Neural cell (in vitro differentiated cells): ENCODE measurements at regions not wholly inside any gene's neighbourhood (a gene's known extent, or its start where the extent isn't known, plus 50 kb on each side); places are given as distances from the start of the nearest gene placed in this dataset.

Experiments used
- H2AFZ ChIP-seq: fragments of 200-600, 300-800 bp; sonication (generic), shearing (Covaris generic); 2 replicates; pipeline ENCODE4 v1.6.0; 2014; ENCODE audit warnings: low read depth, mild to moderate bottlenecking, antibody characterized with exemption, low read length, moderate library complexity
- H3F3A ChIP-seq: fragments of 200-600 bp; shearing (Covaris generic); 2 replicates; pipeline ENCODE4 v1.6.1; 2016; ENCODE audit warnings: mild to moderate bottlenecking, moderate library complexity, mixed read lengths, antibody characterized with exemption, low read length; ENCODE audit not compliant: insufficient read depth, poor library complexity, severe bottlenecking
- H3K27ac ChIP-seq: fragments of 200-600, 300-800 bp; sonication (generic), shearing (Covaris generic); 2 replicates; pipeline ENCODE4 v1.5.1; 2014; ENCODE audit warnings: mild to moderate bottlenecking, low read length, moderate library complexity
- H3K27me3 ChIP-seq: fragments of 300-800, 200-600 bp; sonication (generic), shearing (Covaris generic); 2 replicates; pipeline ENCODE4 v1.6.0; 2014; ENCODE audit warnings: mild to moderate bottlenecking, low read depth, low read length, moderate library complexity; ENCODE audit not compliant: insufficient read depth
- H3K36me3 ChIP-seq: fragments of 300-800, 200-600 bp; sonication (generic), shearing (Covaris generic); 2 replicates; pipeline ENCODE4 v1.5.1; 2014; ENCODE audit warnings: mild to moderate bottlenecking, antibody characterized with exemption, low read length, moderate library complexity; ENCODE audit not compliant: insufficient read depth
- H3K4me2 ChIP-seq: fragments of 300-800, 200-600 bp; sonication (generic), shearing (Covaris generic); 2 replicates; pipeline ENCODE4 v1.6.0; 2014; ENCODE audit warnings: mild to moderate bottlenecking, low read length
- H3K4me3 ChIP-seq: fragments of 300-800, 200-600 bp; sonication (generic), shearing (Covaris generic); 2 replicates; pipeline ENCODE4 v1.5.1; 2014; ENCODE audit warnings: mild to moderate bottlenecking, low read length, moderate library complexity
- H3K79me2 ChIP-seq: fragments of 200-600 bp; shearing (Covaris generic); replicated peaks from 2 replicates; pipeline ENCODE4 v1.6.0; 2014; ENCODE audit warnings: mild to moderate bottlenecking, low read length, moderate library complexity; ENCODE audit not compliant: insufficient read depth
- H3K9ac ChIP-seq: fragments of 300-800, 200-600 bp; sonication (generic), shearing (Covaris generic); 2 replicates; pipeline ENCODE4 v1.6.1; 2016; ENCODE audit warnings: mild to moderate bottlenecking, low read length, mixed read lengths
- H3K9me2 ChIP-seq: fragments of 200-600 bp; shearing (Covaris generic); 2 replicates; pipeline ENCODE4 v1.6.1; 2016; ENCODE audit warnings: mild to moderate bottlenecking, low read length, mixed read lengths; ENCODE audit not compliant: insufficient read depth
- H3K9me3 ChIP-seq: fragments of 200-600, 300-800 bp; sonication (generic), shearing (Covaris generic); 2 replicates; pipeline ENCODE4 v1.6.1; 2016; ENCODE audit warnings: mild to moderate bottlenecking, mixed run types, low read length, moderate library complexity, mixed read lengths
- H4K20me1 ChIP-seq: fragments of 200-600 bp; shearing (Covaris generic); 2 replicates; pipeline ENCODE4 v1.6.1; 2016; ENCODE audit warnings: mild to moderate bottlenecking, mixed run types; ENCODE audit not compliant: insufficient read depth
- EP300 ChIP-seq: fragments of 450-650 bp; conservative IDR thresholded peaks from 2 replicates; pipeline ENCODE4 v1.6.1; 2014; ENCODE audit warnings: antibody characterized with exemption, mild to moderate bottlenecking, moderate library complexity; ENCODE audit not compliant: poor library complexity, severe bottlenecking
- EZH2 ChIP-seq: fragments of 200-600, 300-800 bp; shearing (Covaris generic), sonication (generic); IDR thresholded peaks from 2 replicates; pipeline ENCODE4 v1.6.1; 2014; ENCODE audit warnings: antibody characterized with exemption, low read length, borderline replicate concordance, mild to moderate bottlenecking; ENCODE audit not compliant: insufficient read depth, poor library complexity, severe bottlenecking
- MXI1 ChIP-seq: fragments of 450-650 bp; conservative IDR thresholded peaks from 2 replicates; pipeline ENCODE4 v1.6.1; 2014; ENCODE audit warnings: antibody characterized with exemption, mild to moderate bottlenecking; ENCODE audit not compliant: poor library complexity, severe bottlenecking
- POLR2AphosphoS5 ChIP-seq: IDR thresholded peaks from 2 replicates; pipeline ENCODE4 v1.6.1; 2012
- RAD21 ChIP-seq: fragments of 450-650 bp; conservative IDR thresholded peaks from 2 replicates; pipeline ENCODE4 v1.6.1; 2014; ENCODE audit warnings: antibody characterized with exemption, mild to moderate bottlenecking, moderate library complexity
- SMC3 ChIP-seq: fragments of 450-650 bp; conservative IDR thresholded peaks from 2 replicates; pipeline ENCODE4 v1.6.1; 2014; ENCODE audit warnings: antibody characterized with exemption, mild to moderate bottlenecking, moderate library complexity; ENCODE audit not compliant: poor library complexity
- TAF1 ChIP-seq: IDR thresholded peaks from 2 replicates; pipeline ENCODE4 v1.6.1; 2012; ENCODE audit warnings: low read depth
- TF ChIP-seq, protein P1 (sequence below): fragments of 450-650 bp; IDR thresholded peaks from 2 replicates; pipeline ENCODE4 v1.5.1; 2014; ENCODE audit warnings: antibody characterized with exemption, mild to moderate bottlenecking, moderate library complexity; ENCODE audit not compliant: poor library complexity, severe bottlenecking
- TF ChIP-seq, protein P2 (sequence below): IDR thresholded peaks from 2 replicates; pipeline ENCODE4 v1.6.1; 2012; ENCODE audit warnings: borderline replicate concordance

DNA sequence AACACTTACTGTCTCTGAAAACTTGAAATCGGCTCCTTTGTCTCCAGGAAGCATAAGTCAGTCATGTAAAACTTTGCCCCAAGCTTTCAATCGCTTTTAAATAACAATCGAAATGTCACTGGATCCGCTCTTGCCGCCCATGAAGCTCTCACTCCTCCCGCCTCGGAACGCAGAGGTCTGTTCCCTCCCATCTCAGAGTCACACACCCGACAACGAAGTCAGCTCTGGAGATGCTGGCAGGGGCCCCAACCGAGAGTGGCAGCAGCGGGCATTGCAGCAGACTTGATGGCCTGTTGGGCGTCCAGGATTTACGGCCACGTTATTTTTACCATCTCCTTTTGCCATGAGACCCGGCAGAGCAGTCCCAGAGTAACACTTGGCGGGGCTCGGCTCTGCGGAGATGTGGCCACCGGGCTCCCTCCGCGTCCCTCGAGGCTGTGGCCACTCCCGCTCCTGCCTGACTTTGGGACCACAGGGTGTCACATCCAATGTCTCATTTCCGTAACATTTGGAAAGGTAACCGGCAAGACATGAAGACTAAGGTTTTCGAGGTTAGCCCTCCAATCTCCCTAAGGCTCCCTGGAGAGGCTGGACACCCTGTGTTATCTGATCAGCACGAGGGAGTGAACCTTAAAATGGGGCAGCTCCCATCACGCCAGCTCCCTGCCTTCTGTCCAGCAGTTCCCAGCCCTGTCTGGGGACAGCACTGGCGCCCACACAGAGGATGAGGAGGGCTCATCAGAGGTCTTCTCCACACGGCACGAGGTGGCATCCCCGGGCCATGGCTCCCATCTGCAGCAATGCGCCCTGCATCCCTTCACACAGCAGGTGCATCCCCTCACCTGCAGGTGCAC, 62.8 kb upstream of the ADGRA1 start:
- H3K9me3 ChIP-seq = no peaks in the 10 kb centered on the region
- no peak for TF ChIP-seq MXI1
- no peak for TF ChIP-seq EP300
- no peak for TF ChIP-seq POLR2AphosphoS5
- TF ChIP-seq EZH2 = no peak
- TF ChIP-seq, protein P1, sequence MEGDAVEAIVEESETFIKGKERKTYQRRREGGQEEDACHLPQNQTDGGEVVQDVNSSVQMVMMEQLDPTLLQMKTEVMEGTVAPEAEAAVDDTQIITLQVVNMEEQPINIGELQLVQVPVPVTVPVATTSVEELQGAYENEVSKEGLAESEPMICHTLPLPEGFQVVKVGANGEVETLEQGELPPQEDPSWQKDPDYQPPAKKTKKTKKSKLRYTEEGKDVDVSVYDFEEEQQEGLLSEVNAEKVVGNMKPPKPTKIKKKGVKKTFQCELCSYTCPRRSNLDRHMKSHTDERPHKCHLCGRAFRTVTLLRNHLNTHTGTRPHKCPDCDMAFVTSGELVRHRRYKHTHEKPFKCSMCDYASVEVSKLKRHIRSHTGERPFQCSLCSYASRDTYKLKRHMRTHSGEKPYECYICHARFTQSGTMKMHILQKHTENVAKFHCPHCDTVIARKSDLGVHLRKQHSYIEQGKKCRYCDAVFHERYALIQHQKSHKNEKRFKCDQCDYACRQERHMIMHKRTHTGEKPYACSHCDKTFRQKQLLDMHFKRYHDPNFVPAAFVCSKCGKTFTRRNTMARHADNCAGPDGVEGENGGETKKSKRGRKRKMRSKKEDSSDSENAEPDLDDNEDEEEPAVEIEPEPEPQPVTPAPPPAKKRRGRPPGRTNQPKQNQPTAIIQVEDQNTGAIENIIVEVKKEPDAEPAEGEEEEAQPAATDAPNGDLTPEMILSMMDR = no peak
- no peak for TF ChIP-seq RAD21
- no peak overlapping the region for H3K27ac ChIP-seq
- H3K36me3 ChIP-seq = no peaks in the 10 kb centered on the region
- no peaks in the 10 kb centered on the region for H3K79me2 ChIP-seq
- no peak overlapping the region for H2AFZ ChIP-seq
- H3K9ac ChIP-seq = no peak overlapping the region
- H3K4me2 ChIP-seq = no peak overlapping the region
- H3F3A ChIP-seq = no peaks in the 10 kb centered on the region
- H4K20me1 ChIP-seq = no peaks in the 10 kb centered on the region
- H3K4me3 ChIP-seq = no peak overlapping the region
- no peaks in the 10 kb centered on the region for H3K9me2 ChIP-seq
- H3K27me3 ChIP-seq = no peaks in the 10 kb centered on the region

DNA sequence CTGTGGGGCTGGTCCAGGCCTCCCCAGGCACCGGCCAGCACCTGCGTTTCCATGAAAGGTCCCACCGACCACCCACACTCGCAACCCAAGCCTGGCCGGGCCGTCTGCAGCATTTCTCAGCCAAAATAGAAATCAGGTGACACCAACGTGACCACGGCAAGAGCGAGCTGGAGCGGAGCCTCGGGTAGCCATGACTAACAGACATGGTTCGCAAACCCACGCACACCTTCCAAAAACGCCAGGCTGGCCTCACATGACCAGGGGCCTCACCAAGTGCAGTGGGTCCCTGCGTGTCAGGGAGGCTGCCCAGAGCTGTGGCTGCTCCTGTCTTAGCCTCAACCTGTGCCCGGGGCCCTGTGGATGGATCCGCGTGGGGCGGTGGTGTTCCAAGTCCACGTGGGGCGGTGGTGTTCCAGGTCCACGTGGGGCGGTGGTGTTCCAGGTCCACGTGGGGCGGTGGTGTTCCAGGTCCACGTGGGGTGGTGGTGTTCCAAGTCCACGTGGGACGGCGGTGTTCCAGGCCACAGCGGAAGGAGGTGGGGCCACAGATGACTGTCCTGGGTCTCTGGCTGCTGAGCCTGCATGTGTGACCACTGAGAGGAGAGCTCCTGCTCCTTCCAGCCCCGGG, 64.4 kb upstream of the ADGRA1 start:
- Histone ChIP-seq H3K4me3 (no peak overlapping the region), H3K27me3 (no peaks in the 10 kb centered on the region), H3K79me2 (no peaks in the 10 kb centered on the region), H3K4me2 (no peak overlapping the region), H3K9me3 (no peaks in the 10 kb centered on the region), H3K9ac (no peak overlapping the region), H2AFZ (no peak overlapping the region), H3K27ac (no peak overlapping the region), H3K9me2 (no peaks in the 10 kb centered on the region), H3F3A (no peaks in the 10 kb centered on the region), H4K20me1 (no peaks in the 10 kb centered on the region), H3K36me3 (no peaks in the 10 kb centered on the region)
- TF ChIP-seq TAF1 = no peak
- no peak for TF ChIP-seq POLR2AphosphoS5
- TF ChIP-seq, protein P2, sequence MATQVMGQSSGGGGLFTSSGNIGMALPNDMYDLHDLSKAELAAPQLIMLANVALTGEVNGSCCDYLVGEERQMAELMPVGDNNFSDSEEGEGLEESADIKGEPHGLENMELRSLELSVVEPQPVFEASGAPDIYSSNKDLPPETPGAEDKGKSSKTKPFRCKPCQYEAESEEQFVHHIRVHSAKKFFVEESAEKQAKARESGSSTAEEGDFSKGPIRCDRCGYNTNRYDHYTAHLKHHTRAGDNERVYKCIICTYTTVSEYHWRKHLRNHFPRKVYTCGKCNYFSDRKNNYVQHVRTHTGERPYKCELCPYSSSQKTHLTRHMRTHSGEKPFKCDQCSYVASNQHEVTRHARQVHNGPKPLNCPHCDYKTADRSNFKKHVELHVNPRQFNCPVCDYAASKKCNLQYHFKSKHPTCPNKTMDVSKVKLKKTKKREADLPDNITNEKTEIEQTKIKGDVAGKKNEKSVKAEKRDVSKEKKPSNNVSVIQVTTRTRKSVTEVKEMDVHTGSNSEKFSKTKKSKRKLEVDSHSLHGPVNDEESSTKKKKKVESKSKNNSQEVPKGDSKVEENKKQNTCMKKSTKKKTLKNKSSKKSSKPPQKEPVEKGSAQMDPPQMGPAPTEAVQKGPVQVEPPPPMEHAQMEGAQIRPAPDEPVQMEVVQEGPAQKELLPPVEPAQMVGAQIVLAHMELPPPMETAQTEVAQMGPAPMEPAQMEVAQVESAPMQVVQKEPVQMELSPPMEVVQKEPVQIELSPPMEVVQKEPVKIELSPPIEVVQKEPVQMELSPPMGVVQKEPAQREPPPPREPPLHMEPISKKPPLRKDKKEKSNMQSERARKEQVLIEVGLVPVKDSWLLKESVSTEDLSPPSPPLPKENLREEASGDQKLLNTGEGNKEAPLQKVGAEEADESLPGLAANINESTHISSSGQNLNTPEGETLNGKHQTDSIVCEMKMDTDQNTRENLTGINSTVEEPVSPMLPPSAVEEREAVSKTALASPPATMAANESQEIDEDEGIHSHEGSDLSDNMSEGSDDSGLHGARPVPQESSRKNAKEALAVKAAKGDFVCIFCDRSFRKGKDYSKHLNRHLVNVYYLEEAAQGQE = no peak
- no peak for TF ChIP-seq EP300
- no peak for TF ChIP-seq RAD21
- no peak for TF ChIP-seq SMC3
- TF ChIP-seq MXI1 = no peak
- no peak for TF ChIP-seq EZH2
